ENCODE measurements at regions not wholly inside any gene's neighbourhood (a gene's known extent, or its start where the extent isn't known, plus 50 kb on each side); places are given as distances from the start of the nearest gene placed in this dataset.
"Not testable (repeated sequence)": the region's sequence is repeated elsewhere in the genome, so short reads cannot be mapped to it uniquely, and the experiment has no call there.

- H3K9me3 ChIP-seq (ENCODE audit: control insufficient read depth in 5 of 5, low read length in 5 of 5); H3K27me3 ChIP-seq (ENCODE audit: control insufficient read depth in 5 of 5, insufficient read depth in 4 of 5, low read length in 5 of 5); H3K36me3 ChIP-seq (ENCODE audit: control insufficient read depth in 5 of 5, insufficient read depth in 5 of 5, low read length in 5 of 5); H3K9ac ChIP-seq (ENCODE audit: low read length in 5 of 5); H3K4me3 ChIP-seq (ENCODE audit: low read depth in 1 of 5, low read length in 5 of 5); H3K27ac ChIP-seq (ENCODE audit: low read depth, low read length): not testable (repeated sequence)
- H3K4me1 ChIP-seq (ENCODE audit: control insufficient read depth in 5 of 5, insufficient read depth in 5 of 5, low read length in 5 of 5), result peaks cover 0 to 11% (median 5%) of the 10 kb centered on the region in 5 donors
Measured at GRCh38 chr5:34561581-34561980, 94.5 kb upstream of the RAI14 start.

DNA sequence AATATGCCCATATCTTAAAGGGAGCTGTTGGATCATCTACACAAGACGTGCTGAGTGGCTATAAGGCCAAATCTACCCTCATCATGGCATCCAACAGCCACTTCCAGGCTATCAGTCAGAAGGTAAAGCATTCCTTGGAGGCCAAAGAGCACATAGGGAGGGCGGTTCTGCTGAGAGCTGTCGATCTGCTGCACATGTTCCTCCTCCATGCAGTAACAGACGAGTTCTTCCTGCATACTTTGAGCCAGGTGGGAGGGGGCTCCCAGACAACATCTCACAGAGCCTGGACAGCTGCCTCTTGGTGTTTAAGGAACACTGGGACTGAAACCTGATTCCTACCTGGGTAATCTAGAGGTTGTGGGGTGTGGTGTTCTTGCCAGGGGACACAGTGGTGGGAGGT is 93.3 kb upstream of the RAI14 start:
- H3K27me3 ChIP-seq (ENCODE audit: control insufficient read depth in 5 of 5, insufficient read depth in 4 of 5, low read length in 5 of 5), result peaks cover 0 to 3% (median 0%) of the 10 kb centered on the region in 5 donors
- no peaks in the 10 kb centered on the region for H3K36me3 ChIP-seq (ENCODE audit: control insufficient read depth in 5 of 5, insufficient read depth in 5 of 5, low read length in 5 of 5)
- H3K4me1 ChIP-seq (ENCODE audit: control insufficient read depth in 5 of 5, insufficient read depth in 5 of 5, low read length in 5 of 5), result peaks cover 0 to 11% (median 5%) of the 10 kb centered on the region in 5 donors
- H3K9ac ChIP-seq (ENCODE audit: low read length in 5 of 5), result no peak overlapping the region
- H3K4me3 ChIP-seq (ENCODE audit: low read depth in 1 of 5, low read length in 5 of 5), result no peak overlapping the region
- H3K9me3 ChIP-seq (ENCODE audit: control insufficient read depth in 5 of 5, low read length in 5 of 5), result no peaks in the 10 kb centered on the region
- H3K27ac ChIP-seq (ENCODE audit: low read depth, low read length), result no peak overlapping the region

DNA sequence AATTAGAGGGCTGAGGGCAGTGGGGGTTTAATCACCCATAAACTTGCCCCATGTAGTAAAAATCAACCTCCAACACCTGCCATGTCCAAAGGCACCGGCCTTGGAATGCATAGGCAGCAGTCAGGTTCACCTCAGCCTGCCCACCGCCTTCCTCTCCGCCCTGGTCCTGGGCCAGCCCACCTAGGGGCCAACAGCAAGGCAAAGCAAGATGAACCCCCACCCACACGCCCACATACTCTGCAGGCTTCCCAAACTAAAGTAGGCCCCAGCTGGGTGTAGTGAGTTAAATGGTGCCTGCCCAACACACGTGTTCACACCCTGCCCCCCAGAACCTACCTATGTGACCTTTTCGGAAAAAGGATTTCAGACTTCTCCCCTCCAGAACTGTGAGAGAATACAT is 92.9 kb upstream of the RAI14 start:
- Histone ChIP-seq H3K27ac (ENCODE audit: low read depth, low read length) (no peak overlapping the region), H3K9ac (ENCODE audit: low read length in 5 of 5) (no peak overlapping the region), H3K4me1 (ENCODE audit: control insufficient read depth in 5 of 5, insufficient read depth in 5 of 5, low read length in 5 of 5) (peaks cover 0 to 11% (median 5%) of the 10 kb centered on the region in 5 donors), H3K9me3 (ENCODE audit: control insufficient read depth in 5 of 5, low read length in 5 of 5) (no peaks in the 10 kb centered on the region), H3K27me3 (ENCODE audit: control insufficient read depth in 5 of 5, insufficient read depth in 4 of 5, low read length in 5 of 5) (peaks cover 0 to 3% (median 0%) of the 10 kb centered on the region in 5 donors), H3K36me3 (ENCODE audit: control insufficient read depth in 5 of 5, insufficient read depth in 5 of 5, low read length in 5 of 5) (no peaks in the 10 kb centered on the region), H3K4me3 (ENCODE audit: low read depth in 1 of 5, low read length in 5 of 5) (no peak overlapping the region)

DNA sequence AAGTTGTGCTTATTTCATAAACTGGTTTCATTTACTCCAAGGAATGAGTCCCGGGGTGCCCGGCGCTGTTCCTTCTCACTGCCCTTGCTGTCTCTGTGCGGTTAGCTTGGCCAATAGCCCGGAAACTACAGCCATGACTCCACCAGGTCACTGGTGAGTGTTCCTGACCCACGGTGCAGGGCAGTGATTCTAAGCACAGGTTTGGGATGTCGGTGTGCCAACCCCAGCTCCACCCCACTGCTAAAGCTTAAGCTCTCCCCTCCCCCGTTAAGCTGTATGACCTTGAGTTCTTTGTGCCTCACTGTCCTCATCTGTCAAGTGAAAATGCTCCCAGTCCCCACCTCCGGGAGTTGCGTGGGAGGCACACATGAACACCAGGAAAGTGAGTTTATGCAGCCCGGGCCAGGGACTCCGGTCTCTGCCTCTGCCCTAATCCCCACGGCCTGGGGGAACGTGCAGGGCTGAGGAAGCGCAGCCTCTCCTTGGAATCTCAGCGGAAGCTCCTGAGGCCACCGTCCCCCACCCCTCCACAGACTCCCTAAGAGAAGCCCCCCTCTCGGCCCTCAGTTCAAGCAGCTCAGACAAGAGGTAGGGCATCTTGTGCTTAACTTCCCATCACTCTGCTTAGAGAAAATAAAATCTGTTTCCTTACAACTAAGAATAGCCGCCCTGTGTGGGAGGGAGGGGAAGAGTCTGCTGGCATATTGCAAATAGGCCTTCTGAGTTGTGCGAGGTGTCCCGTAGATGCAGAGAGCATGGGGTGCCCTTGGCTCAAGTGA is 92.0 kb upstream of the RAI14 start:
- Histone ChIP-seq H3K9ac (ENCODE audit: low read length in 5 of 5) (no peak overlapping the region), H3K27me3 (ENCODE audit: control insufficient read depth in 5 of 5, insufficient read depth in 4 of 5, low read length in 5 of 5) (peaks cover 0 to 3% (median 0%) of the 10 kb centered on the region in 5 donors), H3K4me1 (ENCODE audit: control insufficient read depth in 5 of 5, insufficient read depth in 5 of 5, low read length in 5 of 5) (peaks cover 0 to 11% (median 5%) of the 10 kb centered on the region in 5 donors), H3K27ac (ENCODE audit: low read depth, low read length) (no peak overlapping the region), H3K4me3 (ENCODE audit: low read depth in 1 of 5, low read length in 5 of 5) (peak overlapping the region in 1 of 5 donors; percentile 21), H3K9me3 (ENCODE audit: control insufficient read depth in 5 of 5, low read length in 5 of 5) (no peaks in the 10 kb centered on the region), H3K36me3 (ENCODE audit: control insufficient read depth in 5 of 5, insufficient read depth in 5 of 5, low read length in 5 of 5) (no peaks in the 10 kb centered on the region)

GRCh38 chr5:34564710-34565235 is 91.4 kb upstream of the RAI14 start:
- Histone ChIP-seq H3K9ac (ENCODE audit: low read length in 5 of 5) (no peak overlapping the region), H3K27ac (ENCODE audit: low read depth, low read length) (no peak overlapping the region), H3K4me1 (ENCODE audit: control insufficient read depth in 5 of 5, insufficient read depth in 5 of 5, low read length in 5 of 5) (peaks cover 0 to 11% (median 5%) of the 10 kb centered on the region in 5 donors), H3K36me3 (ENCODE audit: control insufficient read depth in 5 of 5, insufficient read depth in 5 of 5, low read length in 5 of 5) (no peaks in the 10 kb centered on the region), H3K27me3 (ENCODE audit: control insufficient read depth in 5 of 5, insufficient read depth in 4 of 5, low read length in 5 of 5) (peaks cover 0 to 3% (median 0%) of the 10 kb centered on the region in 5 donors), H3K9me3 (ENCODE audit: control insufficient read depth in 5 of 5, low read length in 5 of 5) (no peaks in the 10 kb centered on the region), H3K4me3 (ENCODE audit: low read depth in 1 of 5, low read length in 5 of 5) (no peak overlapping the region)

DNA sequence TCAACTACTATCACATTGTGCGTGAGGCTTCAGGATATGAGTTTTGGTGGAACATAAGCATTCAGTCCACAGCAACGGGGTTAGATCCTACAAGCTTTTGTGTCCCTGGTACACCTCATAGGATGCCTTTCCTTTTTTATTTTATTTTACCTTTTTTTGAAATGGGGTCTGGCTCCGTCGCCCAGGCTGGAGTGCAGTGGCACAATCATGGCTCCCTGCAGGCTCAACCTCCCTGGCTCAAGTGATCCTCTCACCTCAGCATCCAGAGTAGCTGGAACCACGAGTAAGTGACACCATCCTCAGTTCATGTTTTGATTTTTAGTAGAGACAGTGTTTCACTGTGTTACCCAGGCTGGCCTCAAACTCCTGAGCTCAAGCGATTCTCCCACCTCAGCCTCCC is 86.0 kb upstream of the RAI14 start:
- Histone ChIP-seq H3K27me3 (ENCODE audit: control insufficient read depth in 5 of 5, insufficient read depth in 4 of 5, low read length in 5 of 5) (no peaks in the 10 kb centered on the region), H3K9me3 (ENCODE audit: control insufficient read depth in 5 of 5, low read length in 5 of 5) (no peaks in the 10 kb centered on the region), H3K4me1 (ENCODE audit: control insufficient read depth in 5 of 5, insufficient read depth in 5 of 5, low read length in 5 of 5) (no peaks in the 10 kb centered on the region), H3K36me3 (ENCODE audit: control insufficient read depth in 5 of 5, insufficient read depth in 5 of 5, low read length in 5 of 5) (no peaks in the 10 kb centered on the region), H3K4me3 (ENCODE audit: low read depth in 1 of 5, low read length in 5 of 5) (no peak overlapping the region), H3K9ac (ENCODE audit: low read length in 5 of 5) (no peak overlapping the region), H3K27ac (ENCODE audit: low read depth, low read length) (no peak overlapping the region)

- Histone ChIP-seq H3K4me3 (ENCODE audit: low read depth in 1 of 5, low read length in 5 of 5) (no peak overlapping the region), H3K4me1 (ENCODE audit: control insufficient read depth in 5 of 5, insufficient read depth in 5 of 5, low read length in 5 of 5) (no peaks in the 10 kb centered on the region), H3K27me3 (ENCODE audit: control insufficient read depth in 5 of 5, insufficient read depth in 4 of 5, low read length in 5 of 5) (no peaks in the 10 kb centered on the region), H3K9ac (ENCODE audit: low read length in 5 of 5) (no peak overlapping the region), H3K36me3 (ENCODE audit: control insufficient read depth in 5 of 5, insufficient read depth in 5 of 5, low read length in 5 of 5) (no peaks in the 10 kb centered on the region), H3K27ac (ENCODE audit: low read depth, low read length) (no peak overlapping the region), H3K9me3 (ENCODE audit: control insufficient read depth in 5 of 5, low read length in 5 of 5) (no peaks in the 10 kb centered on the region)
Measured at GRCh38 chr5:34570721-34571676, 85.1 kb upstream of the RAI14 start.

DNA sequence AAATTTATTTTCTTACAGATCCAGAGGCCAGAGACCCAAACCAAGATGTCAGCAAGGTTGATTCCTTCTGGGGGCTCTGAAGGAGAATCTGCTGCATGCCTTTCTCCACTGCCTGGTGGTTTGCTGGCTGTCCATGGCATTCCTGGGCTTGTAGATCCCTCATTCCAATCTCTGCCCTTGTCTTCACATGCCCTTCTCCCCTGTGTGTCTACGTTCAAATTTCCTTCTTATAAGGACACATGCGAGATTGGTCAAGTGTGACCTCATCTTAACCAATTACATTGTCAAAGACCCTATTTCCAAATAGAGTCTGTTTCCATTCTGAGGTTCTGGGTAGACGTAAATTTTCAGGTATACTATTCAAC is 84.5 kb upstream of the RAI14 start:
- Histone ChIP-seq H3K4me1 (ENCODE audit: control insufficient read depth in 5 of 5, insufficient read depth in 5 of 5, low read length in 5 of 5) (no peaks in the 10 kb centered on the region), H3K27me3 (ENCODE audit: control insufficient read depth in 5 of 5, insufficient read depth in 4 of 5, low read length in 5 of 5) (no peaks in the 10 kb centered on the region), H3K27ac (ENCODE audit: low read depth, low read length) (no peak overlapping the region), H3K9ac (ENCODE audit: low read length in 5 of 5) (no peak overlapping the region), H3K36me3 (ENCODE audit: control insufficient read depth in 5 of 5, insufficient read depth in 5 of 5, low read length in 5 of 5) (no peaks in the 10 kb centered on the region), H3K9me3 (ENCODE audit: control insufficient read depth in 5 of 5, low read length in 5 of 5) (no peaks in the 10 kb centered on the region), H3K4me3 (ENCODE audit: low read depth in 1 of 5, low read length in 5 of 5) (no peak overlapping the region)

GRCh38 chr5:34574936-34575467 is 81.1 kb upstream of the RAI14 start:
- Histone ChIP-seq H3K27me3 (ENCODE audit: control insufficient read depth in 5 of 5, insufficient read depth in 4 of 5, low read length in 5 of 5) (no peaks in the 10 kb centered on the region), H3K9ac (ENCODE audit: low read length in 5 of 5) (no peak overlapping the region), H3K4me3 (ENCODE audit: low read depth in 1 of 5, low read length in 5 of 5) (no peak overlapping the region), H3K4me1 (ENCODE audit: control insufficient read depth in 5 of 5, insufficient read depth in 5 of 5, low read length in 5 of 5) (peaks cover 0 to 2% (median 0%) of the 10 kb centered on the region in 5 donors), H3K27ac (ENCODE audit: low read depth, low read length) (no peak overlapping the region), H3K9me3 (ENCODE audit: control insufficient read depth in 5 of 5, low read length in 5 of 5) (peaks cover 0 to 5% (median 4%) of the 10 kb centered on the region in 5 donors), H3K36me3 (ENCODE audit: control insufficient read depth in 5 of 5, insufficient read depth in 5 of 5, low read length in 5 of 5) (no peaks in the 10 kb centered on the region)
